ENCODE measurements at regions not wholly inside any gene's neighbourhood (a gene's known extent, or its start where the extent isn't known, plus 50 kb on each side); places are given as distances from the start of the nearest gene placed in this dataset.

- TF ChIP-seq CTCF (IDR thresholded peaks at IDR 0.05): no peak
- TF ChIP-seq POLR2A (IDR thresholded peaks at IDR 0.05): no peak
Measured at GRCh38 chr4:92234393-92235176, 69.2 kb upstream of the GRID2 start.
